ENCODE measurements at regions not wholly inside any gene's neighbourhood (a gene's known extent, or its start where the extent isn't known, plus 50 kb on each side); places are given as distances from the start of the nearest gene placed in this dataset.

GRCh38 chr4:82050796-82051195 lies 323.0 kb downstream of the HNRNPD start:
- peaks cover 0 to 31% (median 0%) of the 10 kb centered on the region in 3 donors for H3K4me1 ChIP-seq
- no peak overlapping the region for H3K27ac ChIP-seq
- intact Hi-C loops (cut with DNase I), result no loop called here
- no peaks in the 10 kb centered on the region for H3K9me3 ChIP-seq
- whole genome bisulfite sequencing, 2 donors, result 39 to 41% methylated on average over 2 of the region's 2 CpGs
- TF ChIP-seq CTCF (IDR thresholded peaks at IDR 0.05) (no peak), POLR2A (IDR thresholded peaks at IDR 0.05) (no peak)
- no peaks in the 10 kb centered on the region for H3K36me3 ChIP-seq
- DNase-seq, result no peak
- H3K4me3 ChIP-seq, result no peak overlapping the region
- H3K27me3 ChIP-seq, result peaks cover 0 to 13% (median 0%) of the 10 kb centered on the region in 4 donors

- Histone ChIP-seq H3K4me1 (peaks cover 0 to 40% (median 0%) of the 10 kb centered on the region in 3 donors), H3K4me3 (no peak overlapping the region), H3K36me3 (no peaks in the 10 kb centered on the region), H3K27me3 (peaks cover 0 to 21% (median 0%) of the 10 kb centered on the region in 4 donors), H3K9me3 (no peaks in the 10 kb centered on the region), H3K27ac (no peak overlapping the region)
- intact Hi-C loops (cut with DNase I), result no loop called here
- 15 to 25% methylated on average over 1 of the region's 1 CpG for WGBS, 2 donors
- no peak for DNase-seq
- TF ChIP-seq CTCF (IDR thresholded peaks at IDR 0.05) (no peak), POLR2A (IDR thresholded peaks at IDR 0.05) (no peak)
Measured at GRCh38 chr4:82049294-82049693, 324.5 kb downstream of the HNRNPD start.

- peaks cover 6 to 55% (median 8%) of the 10 kb centered on the region in 3 donors for H3K4me1 ChIP-seq
- TF ChIP-seq CTCF (IDR thresholded peaks at IDR 0.05), result no peak
- TF ChIP-seq POLR2A (IDR thresholded peaks at IDR 0.05), result no peak
- H3K27me3 ChIP-seq, result peaks cover 0 to 37% (median 0%) of the 10 kb centered on the region in 4 donors
- H3K9me3 ChIP-seq, result no peaks in the 10 kb centered on the region
- DNase-seq, result no peak
- intact Hi-C loops (cut with DNase I), result no loop called here
- WGBS, 2 donors, result 52 to 66% methylated on average over 1 of the region's 1 CpG
- H3K27ac ChIP-seq, result no peak overlapping the region
- H3K36me3 ChIP-seq, result no peaks in the 10 kb centered on the region
- H3K4me3 ChIP-seq, result no peak overlapping the region
Measured at GRCh38 chr4:82047731-82048130, 326.1 kb downstream of the HNRNPD start.

- 77 to 84% methylated on average over 2 of the region's 2 CpGs for WGBS, 2 donors
- H3K27ac ChIP-seq, result no peak overlapping the region
- H3K4me1 ChIP-seq, result peaks cover 6 to 46% (median 8%) of the 10 kb centered on the region in 3 donors
- peaks cover 0 to 40% (median 0%) of the 10 kb centered on the region in 4 donors for H3K27me3 ChIP-seq
- no peak overlapping the region for H3K4me3 ChIP-seq
- no peaks in the 10 kb centered on the region for H3K9me3 ChIP-seq
- DNase-seq, result no peak
- TF ChIP-seq POLR2A (IDR thresholded peaks at IDR 0.05), result no peak
- TF ChIP-seq CTCF (IDR thresholded peaks at IDR 0.05), result no peak
- intact Hi-C loops (cut with DNase I), result no loop called here
- no peaks in the 10 kb centered on the region for H3K36me3 ChIP-seq
Measured at GRCh38 chr4:82046796-82047195, 327.0 kb downstream of the HNRNPD start.

GRCh38 chr4:82045267-82045666 lies 328.5 kb downstream of the HNRNPD start:
- Histone ChIP-seq H3K36me3 (no peaks in the 10 kb centered on the region), H3K9me3 (no peaks in the 10 kb centered on the region), H3K27ac (no peak overlapping the region), H3K27me3 (peaks cover 0 to 40% (median 0%) of the 10 kb centered on the region in 4 donors), H3K4me1 (peaks cover 6 to 35% (median 8%) of the 10 kb centered on the region in 3 donors), H3K4me3 (no peak overlapping the region)
- WGBS, 2 donors, result 55 to 66% methylated on average over 5 of the region's 5 CpGs
- TF ChIP-seq CTCF (IDR thresholded peaks at IDR 0.05), result no peak
- TF ChIP-seq POLR2A (IDR thresholded peaks at IDR 0.05), result no peak
- intact Hi-C loops (cut with DNase I), result no loop called here
- DNase-seq, result no peak

All from esophagus squamous epithelium (tissue), 5 donors.